WTC11 (cell line): ENCODE measurements at regions not wholly inside any gene's neighbourhood (a gene's known extent, or its start where the extent isn't known, plus 50 kb on each side); places are given as distances from the start of the nearest gene placed in this dataset.

Source experiments
- FOXP1 ChIP-seq: sonication (generic); formaldehyde crosslinking; IDR thresholded peaks from 2 replicates; pipeline ENCODE4 v1.8.0; 2022; ENCODE audit warnings: missing genetic modification reagents, mild to moderate bottlenecking, moderate library complexity, borderline replicate concordance
- IRF2 ChIP-seq: sonication (generic); formaldehyde crosslinking; IDR thresholded peaks from 2 replicates; pipeline ENCODE4 v1.8.0; 2022; ENCODE audit warnings: low read depth, missing genetic modification reagents, borderline replicate concordance
- MAX ChIP-seq: sonication (generic); formaldehyde crosslinking; IDR thresholded peaks from 2 replicates; pipeline ENCODE4 v1.8.0; 2022; ENCODE audit warnings: mild to moderate bottlenecking, missing genetic modification reagents
- OVOL2 ChIP-seq: fragments of 250-450 bp; sonication (Bioruptor Pico); IDR thresholded peaks from 2 replicates; pipeline ENCODE4 v1.9.0; 2021; ENCODE audit warnings: mild to moderate bottlenecking, borderline replicate concordance
- ZNF317 ChIP-seq: sonication (generic); formaldehyde crosslinking; IDR thresholded peaks from 2 replicates; pipeline ENCODE4 v1.8.1; 2023; ENCODE audit warnings: low read depth, mild to moderate bottlenecking, moderate library complexity, missing genetic modification reagents, borderline replicate concordance
- TF ChIP-seq, protein P1 (sequence below): fragments of 200-600 bp; IDR thresholded peaks from 2 replicates; pipeline ENCODE4 v1.8.0; 2022; ENCODE audit warnings: antibody characterized with exemption

DNA sequence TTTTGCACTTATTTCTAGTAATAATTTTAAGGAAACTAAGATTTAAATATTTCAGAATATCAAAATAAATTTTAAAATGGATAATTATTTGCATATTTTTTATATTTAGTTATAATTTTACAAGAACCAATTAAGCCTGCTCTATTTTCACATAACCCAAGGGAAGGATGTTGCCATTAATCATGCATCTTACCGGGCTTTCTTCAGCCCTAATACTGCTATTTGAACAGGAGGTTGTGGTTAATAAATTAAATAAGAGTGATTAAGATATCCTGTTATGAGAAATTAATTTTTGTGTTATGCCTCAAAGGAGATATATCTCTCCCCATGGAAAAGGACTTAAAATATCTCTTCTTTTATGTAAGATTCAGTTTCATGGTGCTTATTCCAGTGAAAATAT is 1415.8 kb upstream of the B3GALT2 start:
- TF ChIP-seq ZNF317 (no peak), FOXP1 (CRISPR knock-in tag) (no peak), MAX (no peak), OVOL2 (CRISPR knock-in tag) (no peak), IRF2 (no peak)
- TF ChIP-seq, protein P1, sequence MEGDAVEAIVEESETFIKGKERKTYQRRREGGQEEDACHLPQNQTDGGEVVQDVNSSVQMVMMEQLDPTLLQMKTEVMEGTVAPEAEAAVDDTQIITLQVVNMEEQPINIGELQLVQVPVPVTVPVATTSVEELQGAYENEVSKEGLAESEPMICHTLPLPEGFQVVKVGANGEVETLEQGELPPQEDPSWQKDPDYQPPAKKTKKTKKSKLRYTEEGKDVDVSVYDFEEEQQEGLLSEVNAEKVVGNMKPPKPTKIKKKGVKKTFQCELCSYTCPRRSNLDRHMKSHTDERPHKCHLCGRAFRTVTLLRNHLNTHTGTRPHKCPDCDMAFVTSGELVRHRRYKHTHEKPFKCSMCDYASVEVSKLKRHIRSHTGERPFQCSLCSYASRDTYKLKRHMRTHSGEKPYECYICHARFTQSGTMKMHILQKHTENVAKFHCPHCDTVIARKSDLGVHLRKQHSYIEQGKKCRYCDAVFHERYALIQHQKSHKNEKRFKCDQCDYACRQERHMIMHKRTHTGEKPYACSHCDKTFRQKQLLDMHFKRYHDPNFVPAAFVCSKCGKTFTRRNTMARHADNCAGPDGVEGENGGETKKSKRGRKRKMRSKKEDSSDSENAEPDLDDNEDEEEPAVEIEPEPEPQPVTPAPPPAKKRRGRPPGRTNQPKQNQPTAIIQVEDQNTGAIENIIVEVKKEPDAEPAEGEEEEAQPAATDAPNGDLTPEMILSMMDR, result no peak
